Fibroblast of the aortic adventitia (primary cell): ENCODE measurements at regions not wholly inside any gene's neighbourhood (a gene's known extent, or its start where the extent isn't known, plus 50 kb on each side); places are given as distances from the start of the nearest gene placed in this dataset.

Source experiments
- DNase-seq: peaks from one replicate; pipeline ENCODE4 v3.0.0-alpha.2; 2010; ENCODE audit warnings: low read depth
- H3K4me3 ChIP-seq: 2 replicates; pipeline ENCODE4 v1.5.1; 2011; ENCODE audit warnings: low read depth, mild to moderate bottlenecking, control low read depth, low read length, moderate library complexity
- CTCF ChIP-seq: IDR thresholded peaks from 2 replicates; pipeline ENCODE4 v1.5.1; 2011; ENCODE audit warnings: mild to moderate bottlenecking, low read length, control low read depth, inconsistent platforms; ENCODE audit not compliant: insufficient read depth

GRCh38 chr18:66742832-66743231 is 138.9 kb upstream of the CDH19 start:
- DNase-seq: no peak
- H3K4me3 ChIP-seq: no peak overlapping the region
- TF ChIP-seq CTCF: no peak

DNA sequence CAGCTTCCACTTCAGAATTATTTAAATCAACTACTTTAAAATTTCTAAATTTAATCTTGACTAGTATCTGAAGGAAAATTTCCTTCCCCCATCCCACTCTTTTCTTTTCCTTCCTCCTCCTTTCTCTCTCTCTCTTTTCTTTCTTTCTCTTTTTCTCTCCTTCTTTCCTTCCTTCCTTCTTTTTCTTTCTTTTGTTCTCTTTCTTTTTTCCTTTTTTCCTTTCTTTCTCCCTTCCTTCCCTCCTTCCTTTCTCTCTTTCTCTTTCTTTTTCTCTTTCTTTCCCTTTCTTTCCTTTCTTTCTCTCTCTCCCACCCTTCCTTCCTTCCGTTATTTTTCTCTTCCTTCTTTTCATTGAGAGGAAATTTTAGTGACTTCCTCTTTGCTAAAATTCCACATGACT is 132.0 kb upstream of the CDH19 start:
- no peak for DNase-seq
- H3K4me3 ChIP-seq: no peak overlapping the region
- TF ChIP-seq CTCF: no peak

DNA sequence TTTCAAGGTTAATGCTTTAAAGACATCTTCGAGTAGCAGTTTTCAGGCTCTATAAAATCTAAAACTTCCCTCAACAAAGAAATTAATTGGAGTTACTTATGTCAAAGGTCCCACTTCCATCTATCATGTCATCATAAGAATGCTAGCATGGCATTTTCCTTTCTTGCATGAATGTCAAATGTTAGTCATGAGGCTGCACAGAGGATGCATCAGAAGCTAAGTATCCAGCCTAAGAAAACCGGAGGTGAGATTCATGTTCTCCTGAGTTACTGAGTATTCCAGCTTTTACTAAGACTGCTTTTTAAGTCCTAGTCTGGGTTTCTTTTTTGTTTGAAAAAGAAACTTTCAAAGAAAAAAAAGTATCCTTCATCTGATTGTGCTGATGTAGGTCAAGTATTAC is 130.6 kb upstream of the CDH19 start:
- TF ChIP-seq CTCF: no peak
- no peak for DNase-seq
- no peak overlapping the region for H3K4me3 ChIP-seq

DNA sequence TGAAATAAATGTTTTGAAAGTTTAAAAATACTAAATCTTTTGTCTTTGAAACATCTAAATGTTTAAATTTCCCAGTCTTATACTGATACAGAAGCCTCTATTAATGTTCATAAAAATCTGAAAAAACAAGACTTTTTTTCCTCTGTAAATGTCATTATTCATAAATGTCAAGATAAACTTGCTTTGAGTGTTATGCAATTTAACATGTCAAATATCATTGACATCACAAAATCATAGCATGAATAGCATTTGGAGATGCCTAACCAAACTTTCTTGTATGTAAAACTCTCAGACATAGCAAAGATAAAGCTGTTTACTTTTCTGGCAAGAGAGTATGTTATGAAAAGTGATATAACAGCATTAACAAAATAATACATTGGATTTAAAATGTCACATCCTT is 128.0 kb upstream of the CDH19 start:
- no peak for DNase-seq
- no peak overlapping the region for H3K4me3 ChIP-seq
- no peak for TF ChIP-seq CTCF

- no peak overlapping the region for H3K4me3 ChIP-seq
- no peak for TF ChIP-seq CTCF
- DNase-seq: no peak
Measured at GRCh38 chr18:66729442-66730239, 125.8 kb upstream of the CDH19 start.

DNA sequence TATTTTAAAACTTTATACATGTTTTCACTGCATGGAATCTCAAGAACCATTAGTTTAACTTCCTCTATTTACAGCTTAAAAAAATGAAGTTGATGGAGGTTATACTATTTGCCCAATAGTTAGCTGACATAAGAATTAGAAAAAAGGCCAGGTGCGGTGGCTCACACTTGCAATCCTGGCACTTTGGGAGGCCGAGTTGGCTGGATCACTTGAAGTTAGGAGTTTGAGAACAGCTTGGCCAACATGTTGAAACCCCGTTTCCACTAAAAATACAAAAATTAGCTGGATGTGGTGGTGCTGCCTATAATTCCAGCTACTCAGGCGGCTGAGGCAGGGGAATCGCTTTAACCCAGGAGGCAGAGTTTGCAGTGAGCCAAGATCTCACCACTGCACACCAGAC is 125.1 kb upstream of the CDH19 start:
- TF ChIP-seq CTCF: no peak
- DNase-seq: no peak
- H3K4me3 ChIP-seq: no peak overlapping the region

DNA sequence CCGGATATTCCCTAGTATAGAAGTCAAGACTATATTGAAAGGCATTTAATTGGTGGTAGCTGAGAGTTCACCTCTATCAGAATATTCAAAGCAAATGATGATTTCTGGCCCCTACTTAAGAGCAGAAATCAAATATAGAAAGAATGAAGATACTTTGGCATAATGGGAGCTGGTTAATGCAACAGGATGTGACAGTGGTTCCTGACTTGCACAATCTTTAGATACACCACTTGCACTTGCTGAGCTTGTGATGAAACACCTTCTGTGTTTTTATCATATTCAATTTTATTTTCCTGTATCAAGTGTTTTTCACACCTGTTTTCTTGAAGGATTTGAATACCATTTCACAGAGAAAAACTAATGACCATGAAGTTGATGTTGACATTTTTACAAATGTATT is 124.1 kb upstream of the CDH19 start:
- no peak overlapping the region for H3K4me3 ChIP-seq
- no peak for TF ChIP-seq CTCF
- no peak for DNase-seq
